Stimulated activated naive CD8-positive, alpha-beta T cell treated with anti-CD3 and anti-CD28 coated beads, Interleukin-15, amount 100 ng/mL, for 72 hours (primary cell): ENCODE measurements at regions not wholly inside any gene's neighbourhood (a gene's known extent, or its start where the extent isn't known, plus 50 kb on each side); places are given as distances from the start of the nearest gene placed in this dataset.
"Not testable (repeated sequence)": the region's sequence is repeated elsewhere in the genome, so short reads cannot be mapped to it uniquely, and the experiment has no call there.

Experiments
- ATAC-seq: fragments of 150-1000 bp; cut with Tn5 transposase; 2 replicates; pipeline ENCODE4 v1.10.0; 2021; ENCODE audit warnings: mild to moderate bottlenecking, moderate library complexity
- DNase-seq, 2 donors: peaks; one replicate each; pipeline ENCODE4 v3.0.0; 2021 to 2022
- H3K27ac Mint-ChIP-seq, 2 donors: one replicate each; pipeline ENCODE4 v1.8.0; 2022; ENCODE audit warnings: mild to moderate bottlenecking in 2 of 2, mixed read lengths in 2 of 2, moderate library complexity in 2 of 2
- H3K27me3 Mint-ChIP-seq: one replicate; pipeline ENCODE4 v1.8.0; 2022; ENCODE audit warnings: mixed read lengths
- H3K4me1 Mint-ChIP-seq: one replicate; pipeline ENCODE4 v1.8.0; 2022; ENCODE audit warnings: mild to moderate bottlenecking, mixed read lengths
- H3K4me3 Mint-ChIP-seq, 2 donors: one replicate each; pipeline ENCODE4 v1.8.0; 2022; ENCODE audit warnings: mild to moderate bottlenecking in 2 of 2, mixed read lengths in 2 of 2, moderate library complexity in 1 of 2
- H3K9me3 Mint-ChIP-seq, 2 donors: one replicate each; pipeline ENCODE4 v1.8.0; 2022; ENCODE audit warnings: mixed read lengths in 2 of 2

- H3K27me3 Mint-ChIP-seq = peaks cover 47% of the 10 kb centered on the region
Observed at GRCh38 chr14:103259801-103260628, 74.0 kb upstream of the EIF5 start.

GRCh38 chr14:103260629-103261124 lies 73.4 kb upstream of the EIF5 start:
- Mint-ChIP-seq H3K9me3 (no peaks in the 10 kb centered on the region), H3K27me3 (peaks cover 54% of the 10 kb centered on the region), H3K4me1 (peaks cover 7% of the 10 kb centered on the region), H3K27ac (no peak overlapping the region), H3K4me3 (peak overlapping the region; percentile 7 to 46)
- DNase-seq (no peak), ATAC-seq (no peak)

More at GRCh38 chr14:103259801-103260628, 74.0 kb upstream of the EIF5 start:
- H3K9me3 Mint-ChIP-seq = no peaks in the 10 kb centered on the region
- no peak overlapping the region for H3K27ac Mint-ChIP-seq
- H3K4me1 Mint-ChIP-seq = peaks cover 7% of the 10 kb centered on the region
- DNase-seq = no peak
- ATAC-seq = no peak
- peak overlapping the region in 1 of 2 donors; percentile 46 for H3K4me3 Mint-ChIP-seq

- no peak overlapping the region for H3K27ac Mint-ChIP-seq
- no peak overlapping the region for H3K4me3 Mint-ChIP-seq
- peaks cover 79% of the 10 kb centered on the region for H3K27me3 Mint-ChIP-seq
- no peaks in the 10 kb centered on the region for H3K4me1 Mint-ChIP-seq
- no peaks in the 10 kb centered on the region for H3K9me3 Mint-ChIP-seq
- no peak for DNase-seq
- ATAC-seq = no peak
Observed at GRCh38 chr14:103267226-103267910, 66.7 kb upstream of the EIF5 start.

GRCh38 chr14:103271189-103271588 lies 62.8 kb upstream of the EIF5 start:
- Mint-ChIP-seq H3K4me3 (no peak overlapping the region), H3K27me3 (peaks cover 79% of the 10 kb centered on the region), H3K9me3 (no peaks in the 10 kb centered on the region), H3K4me1 (peaks cover 5% of the 10 kb centered on the region), H3K27ac (no peak overlapping the region)
- DNase-seq = no peak
- no peak for ATAC-seq

- Mint-ChIP-seq H3K27me3 (peaks cover 70% of the 10 kb centered on the region), H3K4me1 (peaks cover 5% of the 10 kb centered on the region), H3K9me3 (no peaks in the 10 kb centered on the region), H3K4me3 (peak overlapping the region in 1 of 2 donors; percentile 24), H3K27ac (no peak overlapping the region)
- ATAC-seq (no peak), DNase-seq (no peak)
Observed at GRCh38 chr14:103273145-103273744, 60.8 kb upstream of the EIF5 start.

- no peak for DNase-seq
Observed at GRCh38 chr14:103273745-103274615, 60.1 kb upstream of the EIF5 start.

GRCh38 chr14:103275000-103275399 lies 59.0 kb upstream of the EIF5 start:
- ATAC-seq (no peak), DNase-seq (no peak)
- Mint-ChIP-seq H3K27ac (no peak overlapping the region), H3K4me3 (no peak overlapping the region), H3K4me1 (peaks cover 11% of the 10 kb centered on the region), H3K9me3 (no peaks in the 10 kb centered on the region), H3K27me3 (peaks cover 75% of the 10 kb centered on the region)

More at GRCh38 chr14:103273745-103274615, 60.1 kb upstream of the EIF5 start:
- H3K9me3 Mint-ChIP-seq = no peaks in the 10 kb centered on the region
- ATAC-seq = no peak
- H3K4me1 Mint-ChIP-seq = peaks cover 5% of the 10 kb centered on the region
- peaks cover 73% of the 10 kb centered on the region for H3K27me3 Mint-ChIP-seq
- no peak overlapping the region for H3K27ac Mint-ChIP-seq
- H3K4me3 Mint-ChIP-seq = peak overlapping the region in 1 of 2 donors; percentile 24

- ATAC-seq = no peak
- no peaks in the 10 kb centered on the region for H3K9me3 Mint-ChIP-seq
- DNase-seq = no peak
- peaks cover 18% of the 10 kb centered on the region for H3K4me1 Mint-ChIP-seq
- H3K27ac Mint-ChIP-seq = no peak overlapping the region
- H3K4me3 Mint-ChIP-seq = no peak overlapping the region
- H3K27me3 Mint-ChIP-seq = peaks cover 83% of the 10 kb centered on the region
Observed at GRCh38 chr14:103277931-103278330, 56.1 kb upstream of the EIF5 start.

- Mint-ChIP-seq H3K9me3 (no peaks in the 10 kb centered on the region), H3K27ac (no peak overlapping the region), H3K27me3 (peaks cover 86% of the 10 kb centered on the region), H3K4me1 (peaks cover 13% of the 10 kb centered on the region), H3K4me3 (peak overlapping the region; percentile 39 to 62)
- ATAC-seq (peak; percentile 39), DNase-seq (no peak)
Observed at GRCh38 chr14:103279142-103280025, 54.7 kb upstream of the EIF5 start.

GRCh38 chr14:103280278-103280928 lies 53.6 kb upstream of the EIF5 start:
- peaks cover 13% of the 10 kb centered on the region for H3K4me1 Mint-ChIP-seq
- no peaks in the 10 kb centered on the region for H3K9me3 Mint-ChIP-seq
- H3K4me3 Mint-ChIP-seq = peak overlapping the region in 1 of 2 donors; percentile 62
- DNase-seq (no peak), ATAC-seq (no peak)
- H3K27me3 Mint-ChIP-seq = peaks cover 86% of the 10 kb centered on the region
- H3K27ac Mint-ChIP-seq = no peak overlapping the region

- H3K27ac Mint-ChIP-seq = no peak overlapping the region
- H3K4me3 Mint-ChIP-seq = no peak overlapping the region
- no peaks in the 10 kb centered on the region for H3K9me3 Mint-ChIP-seq
- DNase-seq = no peak
- peaks cover 89% of the 10 kb centered on the region for H3K27me3 Mint-ChIP-seq
- no peak for ATAC-seq
- peaks cover 13% of the 10 kb centered on the region for H3K4me1 Mint-ChIP-seq
Observed at GRCh38 chr14:103281496-103282231, 52.4 kb upstream of the EIF5 start.

- Mint-ChIP-seq H3K27me3 (peaks cover 89% of the 10 kb centered on the region), H3K4me1 (peaks cover 13% of the 10 kb centered on the region)
- not testable (repeated sequence) for H3K4me3 Mint-ChIP-seq, DNase-seq, ATAC-seq, H3K27ac Mint-ChIP-seq, H3K9me3 Mint-ChIP-seq
Observed at GRCh38 chr14:103282309-103282708, 51.7 kb upstream of the EIF5 start.

- ATAC-seq (no peak), DNase-seq (no peak)
- Mint-ChIP-seq H3K4me3 (no peak overlapping the region), H3K4me1 (peaks cover 13% of the 10 kb centered on the region), H3K27me3 (peaks cover 83% of the 10 kb centered on the region), H3K27ac (no peak overlapping the region), H3K9me3 (no peaks in the 10 kb centered on the region)
Observed at GRCh38 chr14:103282932-103283331, 51.1 kb upstream of the EIF5 start.
